Femur (tissue), 1 donor: ENCODE measurements at regions not wholly inside any gene's neighbourhood (a gene's known extent, or its start where the extent isn't known, plus 50 kb on each side); places are given as distances from the start of the nearest gene placed in this dataset.
A peak's percentile ranks its signal among the peaks of the same experiment; 100 is the strongest.
"Not testable (repeated sequence)": the region's sequence is repeated elsewhere in the genome, so short reads cannot be mapped to it uniquely, and the experiment has no call there.

Experiments used
- DNase-seq: peaks from one replicate; pipeline ENCODE4 v3.0.0-alpha.2; 2017

- DNase-seq = no peak
Observed at GRCh38 chr13:87244256-87244890, 426.8 kb upstream of the SLITRK5 start.

- not testable (repeated sequence) for DNase-seq
Observed at GRCh38 chr13:87249847-87250246, 421.3 kb upstream of the SLITRK5 start.

GRCh38 chr13:87255394-87255793 lies 415.8 kb upstream of the SLITRK5 start:
- DNase-seq = no peak

GRCh38 chr13:87259479-87260083 lies 411.6 kb upstream of the SLITRK5 start:
- no peak for DNase-seq

GRCh38 chr13:87274209-87274819 lies 396.9 kb upstream of the SLITRK5 start:
- DNase-seq = peak; percentile 31

- no peak for DNase-seq
Observed at GRCh38 chr13:87280139-87280538, 391.0 kb upstream of the SLITRK5 start.

- no peak for DNase-seq
Observed at GRCh38 chr13:87287721-87288120, 383.4 kb upstream of the SLITRK5 start.

- no peak for DNase-seq
Observed at GRCh38 chr13:87295636-87296035, 375.5 kb upstream of the SLITRK5 start.

GRCh38 chr13:87302034-87302433 lies 369.1 kb upstream of the SLITRK5 start:
- DNase-seq = no peak

GRCh38 chr13:87302931-87303330 lies 368.2 kb upstream of the SLITRK5 start:
- DNase-seq = no peak

- DNase-seq = no peak
Observed at GRCh38 chr13:87311165-87311564, 360.0 kb upstream of the SLITRK5 start.

GRCh38 chr13:87314822-87315221 lies 356.3 kb upstream of the SLITRK5 start:
- DNase-seq = no peak

- no peak for DNase-seq
Observed at GRCh38 chr13:87322386-87322785, 348.8 kb upstream of the SLITRK5 start.

- no peak for DNase-seq
Observed at GRCh38 chr13:87324558-87324957, 346.6 kb upstream of the SLITRK5 start.

- DNase-seq = no peak
Observed at GRCh38 chr13:87331178-87331577, 340.0 kb upstream of the SLITRK5 start.

GRCh38 chr13:87333599-87333998 lies 337.6 kb upstream of the SLITRK5 start:
- no peak for DNase-seq

GRCh38 chr13:87334176-87334575 lies 337.0 kb upstream of the SLITRK5 start:
- no peak for DNase-seq

GRCh38 chr13:87336346-87336889 lies 334.8 kb upstream of the SLITRK5 start:
- not testable (repeated sequence) for DNase-seq

GRCh38 chr13:87344176-87344575 lies 327.0 kb upstream of the SLITRK5 start:
- no peak for DNase-seq

GRCh38 chr13:87355451-87355850 lies 315.7 kb upstream of the SLITRK5 start:
- no peak for DNase-seq

- no peak for DNase-seq
Observed at GRCh38 chr13:87356314-87356713, 314.9 kb upstream of the SLITRK5 start.

GRCh38 chr13:87358319-87358718 lies 312.9 kb upstream of the SLITRK5 start:
- DNase-seq = no peak

- no peak for DNase-seq
Observed at GRCh38 chr13:87361216-87361615, 310.0 kb upstream of the SLITRK5 start.

GRCh38 chr13:87368639-87369038 lies 302.5 kb upstream of the SLITRK5 start:
- no peak for DNase-seq
